Activated CD4-positive, alpha-beta memory T cell treated with anti-CD3 and anti-CD28 coated beads for 36 hours (primary cell): ENCODE measurements at regions not wholly inside any gene's neighbourhood (a gene's known extent, or its start where the extent isn't known, plus 50 kb on each side); places are given as distances from the start of the nearest gene placed in this dataset.
"Not testable (repeated sequence)": the region's sequence is repeated elsewhere in the genome, so short reads cannot be mapped to it uniquely, and the experiment has no call there.

Experiments used
- CTCF ChIA-PET: fragments of 350-600 bp; sonication (Branson Sonifier 250); formaldehyde crosslinking; loops from one replicate; lab custom pipeline; 2021; ENCODE audit warnings: antibody characterized with exemption, inconsistent platforms; lab: Charles Lee
- POLR2A ChIA-PET: fragments of 350-600 bp; sonication (Branson Sonifier 250); formaldehyde crosslinking; loops from one replicate; lab custom pipeline; 2021; ENCODE audit warnings: antibody characterized with exemption; lab: Charles Lee
- DNase-seq: peaks from one replicate; pipeline ENCODE4 v3.0.0-alpha.2; 2020
- H3K27ac Mint-ChIP-seq: one replicate; pipeline ENCODE4 v1.8.0; 2021; ENCODE audit warnings: mixed read lengths
- H3K27me3 Mint-ChIP-seq: one replicate; pipeline ENCODE4 v1.8.0; 2021; ENCODE audit warnings: mixed read lengths
- H3K36me3 Mint-ChIP-seq: one replicate; pipeline ENCODE4 v1.8.0; 2021; ENCODE audit warnings: mixed read lengths
- H3K4me1 Mint-ChIP-seq: one replicate; pipeline ENCODE4 v1.8.0; 2021; ENCODE audit warnings: low read depth, mixed read lengths
- H3K4me3 Mint-ChIP-seq: one replicate; pipeline ENCODE4 v1.8.0; 2021; ENCODE audit warnings: mild to moderate bottlenecking, mixed read lengths
- H3K9me3 Mint-ChIP-seq: one replicate; pipeline ENCODE4 v1.8.0; 2021; ENCODE audit warnings: mixed read lengths
- intact Hi-C: fragments of 100-400 bp; cut with micrococcal nuclease; formaldehyde crosslinking; loops from one replicate; pipeline ENCODE4 v1.15.1; 2023

DNA sequence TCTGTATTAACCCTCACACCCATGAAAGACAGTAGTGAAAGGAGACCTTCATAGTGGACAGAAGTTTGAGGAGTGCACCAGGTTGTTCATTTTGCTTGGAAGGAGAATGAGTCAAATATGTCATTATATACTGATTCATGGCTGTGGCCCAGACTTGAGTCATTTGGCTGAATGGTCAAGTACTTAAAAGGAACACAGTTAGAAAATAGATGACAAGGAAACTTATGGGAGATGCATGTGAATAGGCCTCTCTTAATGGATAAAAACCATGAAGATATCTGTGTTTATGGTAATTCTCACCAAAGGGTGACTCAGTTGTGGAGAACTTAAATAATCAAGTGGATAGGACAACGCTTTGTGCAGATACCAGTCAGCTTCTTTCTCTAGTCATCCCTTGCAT lies 524.7 kb upstream of the CNTNAP5 start:
- POLR2A ChIA-PET: no interaction called here
- no peak for DNase-seq
- H3K27me3 Mint-ChIP-seq: no peaks in the 10 kb centered on the region

DNA sequence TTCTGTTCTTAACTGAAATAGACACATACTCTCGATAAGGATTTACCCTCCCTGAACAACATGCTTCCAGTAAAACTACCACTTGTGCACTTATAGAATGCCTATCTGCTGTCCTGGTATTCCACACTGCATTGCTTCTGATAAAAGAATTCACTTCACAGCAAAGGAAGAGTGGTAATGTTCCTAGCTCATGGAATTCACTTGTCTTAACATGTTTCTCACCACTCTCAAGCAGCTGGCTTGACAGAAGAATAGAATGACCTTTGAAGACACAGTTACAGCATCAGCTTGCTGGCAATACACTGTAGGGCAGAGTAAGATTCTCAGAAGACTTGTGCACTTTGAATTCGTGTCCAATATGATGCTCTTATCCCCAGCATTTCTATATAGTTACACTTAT lies 524.1 kb upstream of the CNTNAP5 start:
- ChIA-PET POLR2A (no interaction called here), CTCF (no interaction called here)
- Mint-ChIP-seq H3K27ac (no peak overlapping the region), H3K9me3 (peaks cover 15% of the 10 kb centered on the region), H3K4me3 (no peak overlapping the region), H3K36me3 (no peaks in the 10 kb centered on the region), H3K27me3 (no peaks in the 10 kb centered on the region), H3K4me1 (no peaks in the 10 kb centered on the region)
- DNase-seq: no peak
- intact Hi-C loops: no loop called here

More for the DNA sequence above, 524.7 kb upstream of the CNTNAP5 start:
- no peaks in the 10 kb centered on the region for H3K4me1 Mint-ChIP-seq
- peaks cover 15% of the 10 kb centered on the region for H3K9me3 Mint-ChIP-seq
- CTCF ChIA-PET: no interaction called here
- intact Hi-C loops: no loop called here
- H3K27ac Mint-ChIP-seq: no peak overlapping the region
- H3K4me3 Mint-ChIP-seq: no peak overlapping the region
- H3K36me3 Mint-ChIP-seq: no peaks in the 10 kb centered on the region

DNA sequence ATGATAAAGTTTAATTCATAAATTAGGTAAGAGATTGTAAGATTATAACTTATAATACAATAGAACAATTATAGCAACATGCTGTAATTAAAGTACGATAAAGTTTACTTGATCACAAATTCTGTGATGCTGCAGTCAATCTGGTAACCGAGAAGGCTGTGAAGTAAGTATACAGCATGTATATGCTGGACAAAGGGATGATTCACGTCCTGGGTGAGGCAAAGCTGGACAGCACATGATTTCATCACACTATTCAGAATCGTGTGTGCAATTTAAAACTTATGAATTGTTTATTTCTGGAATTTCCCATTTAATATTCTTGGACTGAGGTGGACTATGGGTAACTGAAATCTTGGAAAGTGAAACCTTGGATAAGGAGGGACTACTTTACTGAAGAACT lies 522.2 kb upstream of the CNTNAP5 start:
- Mint-ChIP-seq H3K4me3 (no peak overlapping the region), H3K27me3 (no peaks in the 10 kb centered on the region), H3K4me1 (no peaks in the 10 kb centered on the region), H3K27ac (no peak overlapping the region), H3K36me3 (no peaks in the 10 kb centered on the region), H3K9me3 (peaks cover 10% of the 10 kb centered on the region)
- CTCF ChIA-PET: no interaction called here
- intact Hi-C loops: no loop called here
- POLR2A ChIA-PET: no interaction called here
- DNase-seq: no peak

DNA sequence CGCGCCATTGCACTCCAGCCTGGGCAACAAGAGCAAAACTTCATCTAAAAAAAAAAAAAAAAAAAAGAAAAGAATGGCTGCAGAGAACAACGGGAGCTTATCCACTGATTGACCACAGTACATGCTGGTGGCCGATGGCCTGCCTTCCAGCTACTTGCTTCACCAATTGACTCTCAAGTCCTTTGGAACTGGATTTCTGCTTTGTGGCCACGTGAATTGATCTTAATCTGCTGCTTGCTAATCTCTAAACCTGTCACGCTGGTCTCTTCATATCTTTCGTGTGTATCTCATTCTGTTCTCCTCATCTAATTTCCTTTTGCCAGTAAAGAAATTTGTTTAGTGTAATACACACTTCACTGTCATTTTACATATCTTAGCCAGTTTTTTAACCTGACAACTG lies 512.5 kb upstream of the CNTNAP5 start:
- ChIA-PET CTCF (no interaction called here), POLR2A (no interaction called here)
- Mint-ChIP-seq H3K27ac (no peak overlapping the region), H3K4me1 (no peaks in the 10 kb centered on the region), H3K36me3 (no peaks in the 10 kb centered on the region), H3K4me3 (no peak overlapping the region), H3K27me3 (no peaks in the 10 kb centered on the region), H3K9me3 (peaks cover 5% of the 10 kb centered on the region)
- intact Hi-C loops: no loop called here
- DNase-seq: no peak

DNA sequence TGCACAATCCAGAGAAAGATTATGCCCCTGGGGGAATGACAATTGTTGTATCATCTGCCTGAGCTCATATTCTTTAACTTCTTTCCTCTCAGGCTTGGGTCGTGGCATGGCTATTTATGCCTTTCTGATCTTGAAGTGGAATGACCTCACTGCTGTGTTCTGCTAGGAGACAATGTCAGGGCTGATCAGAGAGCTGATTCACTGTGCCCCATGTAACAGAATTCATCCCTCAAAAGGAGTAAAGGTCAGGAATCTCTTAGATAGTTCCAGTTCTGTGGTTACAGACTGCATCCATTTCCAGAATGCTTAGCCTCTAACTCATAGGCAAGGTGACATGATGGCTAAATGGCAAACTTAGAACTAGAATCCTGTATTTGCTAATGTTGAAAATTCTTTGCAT lies 511.7 kb upstream of the CNTNAP5 start:
- CTCF ChIA-PET: no interaction called here
- POLR2A ChIA-PET: no interaction called here
- no peaks in the 10 kb centered on the region for H3K36me3 Mint-ChIP-seq
- no peak for DNase-seq
- intact Hi-C loops: no loop called here
- no peaks in the 10 kb centered on the region for H3K27me3 Mint-ChIP-seq
- H3K4me3 Mint-ChIP-seq: no peak overlapping the region
- no peaks in the 10 kb centered on the region for H3K4me1 Mint-ChIP-seq
- no peak overlapping the region for H3K27ac Mint-ChIP-seq
- peaks cover 3% of the 10 kb centered on the region for H3K9me3 Mint-ChIP-seq

DNA sequence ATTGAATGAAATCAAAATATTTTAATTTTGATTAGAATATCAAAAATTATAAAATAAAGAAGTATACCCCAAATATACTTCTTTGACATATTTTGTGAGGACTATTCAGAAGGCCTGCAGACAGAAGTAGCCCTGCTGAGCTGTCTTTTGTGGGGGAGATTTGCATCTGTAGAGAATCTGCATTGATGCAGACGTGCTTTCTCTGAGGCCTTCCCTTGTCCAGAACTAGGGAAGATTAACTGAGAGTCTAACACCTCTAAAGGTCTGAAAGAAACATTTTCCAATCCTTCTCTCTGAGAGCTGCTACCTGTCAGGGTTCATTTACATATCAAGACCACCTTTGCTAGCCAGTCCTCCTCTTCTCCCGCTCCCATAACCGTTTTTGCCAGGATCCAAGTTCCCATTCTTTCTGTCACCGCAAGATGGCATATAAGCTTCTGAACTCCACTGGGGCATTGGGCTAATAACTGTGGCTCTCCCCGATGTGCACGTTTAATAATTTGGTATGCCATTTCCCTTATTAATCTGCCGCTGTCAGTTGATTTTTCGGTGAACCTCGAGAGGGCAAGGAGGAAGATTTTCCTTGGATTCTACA lies 510.4 kb upstream of the CNTNAP5 start:
- CTCF ChIA-PET: no interaction called here
- Mint-ChIP-seq H3K4me3 (no peak overlapping the region), H3K4me1 (no peaks in the 10 kb centered on the region), H3K9me3 (peaks cover 3% of the 10 kb centered on the region), H3K27me3 (no peaks in the 10 kb centered on the region), H3K36me3 (no peaks in the 10 kb centered on the region), H3K27ac (no peak overlapping the region)
- DNase-seq: no peak
- POLR2A ChIA-PET: no interaction called here
- intact Hi-C loops: no loop called here

DNA sequence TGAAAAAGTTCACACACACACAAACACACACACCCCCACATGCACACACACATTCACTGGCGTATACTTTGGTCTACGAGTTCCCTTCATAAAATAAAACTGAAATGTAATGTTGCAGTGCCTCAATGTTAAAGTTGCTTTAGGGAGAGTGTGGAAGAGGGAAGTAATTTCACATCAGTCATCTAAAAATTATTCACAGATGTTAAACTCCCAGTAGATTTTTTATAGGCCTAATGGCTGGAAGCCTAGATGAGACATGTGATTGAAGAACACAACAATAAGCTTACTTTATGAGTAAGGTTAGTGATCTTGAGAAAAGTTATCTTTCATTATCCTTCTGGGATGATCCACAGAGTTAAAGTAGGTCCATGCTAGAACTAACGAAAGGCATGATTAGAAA lies 506.7 kb upstream of the CNTNAP5 start:
- intact Hi-C loops: no loop called here
- DNase-seq: no peak
- H3K27ac Mint-ChIP-seq: no peak overlapping the region
- POLR2A ChIA-PET: no interaction called here
- H3K36me3 Mint-ChIP-seq: no peaks in the 10 kb centered on the region
- no peaks in the 10 kb centered on the region for H3K27me3 Mint-ChIP-seq
- no peak overlapping the region for H3K4me3 Mint-ChIP-seq
- CTCF ChIA-PET: no interaction called here
- H3K9me3 Mint-ChIP-seq: peaks cover 5% of the 10 kb centered on the region
- H3K4me1 Mint-ChIP-seq: no peaks in the 10 kb centered on the region

DNA sequence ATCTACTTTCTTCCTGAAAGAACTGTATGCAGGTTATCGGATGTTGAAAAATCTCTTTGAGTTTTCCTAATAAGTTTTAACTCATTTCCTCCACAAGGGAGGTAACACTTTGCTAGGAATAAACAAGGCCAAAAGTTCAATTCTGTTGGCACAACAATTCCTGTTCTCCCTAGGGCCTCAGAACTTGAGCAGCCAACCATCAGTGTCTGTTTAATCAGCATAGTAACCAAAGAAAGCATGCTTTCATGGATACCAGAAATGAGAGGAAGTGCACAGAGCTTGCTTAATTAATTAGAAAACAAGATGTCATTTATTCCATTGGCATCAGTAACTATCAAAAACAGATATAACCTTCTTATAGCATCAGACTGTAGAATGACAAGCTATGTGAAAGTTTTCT lies 503.2 kb upstream of the CNTNAP5 start:
- Mint-ChIP-seq H3K27ac (no peak overlapping the region), H3K9me3 (peaks cover 11% of the 10 kb centered on the region), H3K36me3 (no peaks in the 10 kb centered on the region), H3K27me3 (no peaks in the 10 kb centered on the region), H3K4me1 (no peaks in the 10 kb centered on the region), H3K4me3 (no peak overlapping the region)
- ChIA-PET CTCF (no interaction called here), POLR2A (no interaction called here)
- intact Hi-C loops: no loop called here
- no peak for DNase-seq

DNA sequence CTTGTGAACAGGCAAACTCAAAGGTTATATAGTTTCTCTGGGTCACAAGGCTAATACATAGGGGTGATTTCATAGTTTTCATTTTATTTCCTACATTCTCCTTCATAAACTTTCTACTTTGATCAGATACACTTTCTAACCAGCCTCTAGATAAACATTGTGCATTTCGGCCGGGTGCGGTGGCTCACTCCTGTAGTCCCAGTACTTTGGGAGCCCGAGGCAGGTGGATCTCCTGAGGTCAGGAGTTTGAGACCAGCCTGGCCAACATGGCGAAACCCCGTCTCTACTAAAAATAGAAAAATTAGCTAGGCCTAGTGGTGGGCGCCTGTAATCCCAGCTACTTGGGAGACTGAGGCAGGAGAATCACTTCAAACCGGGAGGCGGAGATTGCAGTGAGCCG lies 502.6 kb upstream of the CNTNAP5 start:
- H3K27me3 Mint-ChIP-seq, POLR2A ChIA-PET, DNase-seq, H3K36me3 Mint-ChIP-seq, intact Hi-C loops, CTCF ChIA-PET, H3K4me1 Mint-ChIP-seq, H3K4me3 Mint-ChIP-seq, H3K27ac Mint-ChIP-seq: not testable (repeated sequence)
- peaks cover 13% of the 10 kb centered on the region for H3K9me3 Mint-ChIP-seq

DNA sequence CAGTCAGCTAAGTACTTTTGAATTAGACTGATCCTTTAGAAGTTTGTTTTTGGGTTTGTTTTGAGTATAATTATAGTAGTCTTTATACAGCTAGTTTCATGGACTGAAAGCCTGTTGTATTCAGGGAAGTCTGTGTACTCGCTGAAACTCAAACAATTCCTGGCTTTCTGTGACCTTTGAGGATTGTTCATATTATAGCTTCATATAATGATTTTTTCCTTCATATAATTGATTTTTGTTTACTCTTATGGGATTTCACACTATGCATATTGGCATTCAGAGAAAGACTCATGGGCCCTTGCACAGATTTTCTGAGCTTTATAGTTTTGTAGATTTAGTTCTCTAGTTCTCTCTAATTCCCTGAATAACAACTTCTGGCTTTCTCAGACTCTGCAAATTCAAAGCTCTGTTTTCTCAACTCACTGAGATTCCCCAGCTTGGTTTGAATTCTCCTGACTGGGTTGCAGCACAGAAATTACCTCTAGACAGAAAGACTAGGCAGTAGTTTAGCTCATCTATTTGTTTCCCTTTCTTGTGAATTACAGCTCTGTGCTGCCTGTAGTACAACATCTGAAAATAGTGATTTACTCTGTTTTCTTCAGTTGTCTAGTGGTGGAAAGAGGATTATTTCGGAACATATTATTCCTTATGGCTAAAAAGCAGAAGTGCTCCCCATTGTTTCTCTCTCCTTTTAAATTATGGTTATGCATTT lies 495.9 kb upstream of the CNTNAP5 start:
- H3K4me3 Mint-ChIP-seq: no peak overlapping the region
- H3K4me1 Mint-ChIP-seq: no peaks in the 10 kb centered on the region
- no peak overlapping the region for H3K27ac Mint-ChIP-seq
- peaks cover 18% of the 10 kb centered on the region for H3K9me3 Mint-ChIP-seq
- ChIA-PET POLR2A (no interaction called here), CTCF (no interaction called here)
- H3K27me3 Mint-ChIP-seq: no peaks in the 10 kb centered on the region
- no peaks in the 10 kb centered on the region for H3K36me3 Mint-ChIP-seq
- DNase-seq: no peak
- intact Hi-C loops: no loop called here

DNA sequence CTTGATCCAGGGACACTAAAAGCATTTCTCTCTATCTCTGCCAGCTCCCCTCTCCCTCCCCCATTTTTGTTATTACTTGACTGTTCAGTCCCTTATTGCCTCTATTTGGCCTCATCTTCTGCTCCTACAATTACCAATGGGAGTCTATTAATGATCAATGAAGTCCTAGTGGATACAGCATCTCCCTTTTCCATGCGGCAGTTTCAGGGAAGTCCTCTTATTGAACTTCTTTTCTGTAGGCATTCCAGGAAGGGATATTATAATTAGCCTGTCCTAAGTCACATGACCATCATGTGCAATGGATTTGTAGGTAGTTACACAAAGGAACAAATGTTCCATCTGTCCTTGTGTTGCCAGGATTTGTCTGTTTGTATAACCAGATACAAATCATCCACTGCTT lies 495.1 kb upstream of the CNTNAP5 start:
- peaks cover 23% of the 10 kb centered on the region for H3K9me3 Mint-ChIP-seq
- intact Hi-C loops: no loop called here
- no peaks in the 10 kb centered on the region for H3K27me3 Mint-ChIP-seq
- H3K27ac Mint-ChIP-seq: no peak overlapping the region
- H3K36me3 Mint-ChIP-seq: no peaks in the 10 kb centered on the region
- DNase-seq: no peak
- no peak overlapping the region for H3K4me3 Mint-ChIP-seq
- POLR2A ChIA-PET: no interaction called here
- CTCF ChIA-PET: no interaction called here
- no peaks in the 10 kb centered on the region for H3K4me1 Mint-ChIP-seq

DNA sequence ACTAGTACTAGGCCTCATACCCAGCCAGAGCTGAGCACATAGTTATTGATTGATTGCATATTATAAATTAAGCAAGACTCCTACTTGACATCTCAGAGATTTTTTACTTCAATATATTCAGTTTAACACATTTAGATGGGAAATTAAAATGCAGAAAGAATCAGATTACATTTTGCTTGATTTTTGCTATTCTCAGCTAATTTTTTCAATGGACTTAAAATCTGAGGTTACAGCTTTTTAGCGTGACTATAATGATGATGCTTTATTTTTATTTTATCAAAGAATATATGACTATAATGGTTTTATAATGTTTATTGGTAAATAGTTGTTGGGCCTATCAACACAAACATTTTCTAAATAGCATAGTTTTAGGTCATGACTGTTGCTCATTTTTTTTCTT lies 493.0 kb upstream of the CNTNAP5 start:
- Mint-ChIP-seq H3K36me3 (no peaks in the 10 kb centered on the region), H3K9me3 (peaks cover 21% of the 10 kb centered on the region), H3K27ac (no peak overlapping the region), H3K4me3 (no peak overlapping the region), H3K27me3 (no peaks in the 10 kb centered on the region), H3K4me1 (no peaks in the 10 kb centered on the region)
- intact Hi-C loops: no loop called here
- ChIA-PET CTCF (no interaction called here), POLR2A (no interaction called here)
- no peak for DNase-seq

DNA sequence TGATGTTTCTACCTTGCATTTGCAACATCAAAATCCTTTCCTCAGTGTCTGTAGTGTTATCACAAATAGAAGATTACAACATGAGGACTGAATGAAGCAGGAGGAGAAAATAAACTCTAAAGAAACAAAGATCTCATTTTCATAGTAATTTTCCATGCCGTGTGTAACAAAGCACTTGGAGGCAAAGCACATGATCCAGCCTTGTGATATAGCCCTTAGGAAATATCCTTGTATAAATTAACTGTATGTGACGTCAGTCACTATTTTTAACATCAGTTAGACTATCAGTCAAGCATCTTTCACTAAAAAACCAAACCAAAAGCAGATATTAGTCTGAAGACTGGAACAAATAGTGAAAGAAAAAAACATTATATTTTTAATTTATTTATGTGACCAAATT lies 492.1 kb upstream of the CNTNAP5 start:
- DNase-seq: no peak
- intact Hi-C loops: no loop called here
- no peaks in the 10 kb centered on the region for H3K27me3 Mint-ChIP-seq
- H3K27ac Mint-ChIP-seq: no peak overlapping the region
- POLR2A ChIA-PET: no interaction called here
- no peak overlapping the region for H3K4me3 Mint-ChIP-seq
- no peaks in the 10 kb centered on the region for H3K36me3 Mint-ChIP-seq
- H3K9me3 Mint-ChIP-seq: peaks cover 26% of the 10 kb centered on the region
- CTCF ChIA-PET: no interaction called here
- no peaks in the 10 kb centered on the region for H3K4me1 Mint-ChIP-seq
